AG10803 (cell line): ENCODE measurements at regions not wholly inside any gene's neighbourhood (a gene's known extent, or its start where the extent isn't known, plus 50 kb on each side); places are given as distances from the start of the nearest gene placed in this dataset.
A peak's percentile ranks its signal among the peaks of the same experiment; 100 is the strongest.

ENCODE experiments used
- DNase-seq: peaks from one replicate; pipeline ENCODE4 v3.0.0; 2010; ENCODE audit warnings: low read depth
- H3K4me3 ChIP-seq: 2 replicates; pipeline ENCODE4 v1.5.1; 2011; ENCODE audit warnings: mild to moderate bottlenecking, low read length, control low read depth
- TF ChIP-seq, protein P1 (sequence below): conservative IDR thresholded peaks from 2 replicates; pipeline ENCODE4 v1.5.1; 2011; ENCODE audit warnings: mild to moderate bottlenecking, low read length, control low read depth, inconsistent platforms

DNA sequence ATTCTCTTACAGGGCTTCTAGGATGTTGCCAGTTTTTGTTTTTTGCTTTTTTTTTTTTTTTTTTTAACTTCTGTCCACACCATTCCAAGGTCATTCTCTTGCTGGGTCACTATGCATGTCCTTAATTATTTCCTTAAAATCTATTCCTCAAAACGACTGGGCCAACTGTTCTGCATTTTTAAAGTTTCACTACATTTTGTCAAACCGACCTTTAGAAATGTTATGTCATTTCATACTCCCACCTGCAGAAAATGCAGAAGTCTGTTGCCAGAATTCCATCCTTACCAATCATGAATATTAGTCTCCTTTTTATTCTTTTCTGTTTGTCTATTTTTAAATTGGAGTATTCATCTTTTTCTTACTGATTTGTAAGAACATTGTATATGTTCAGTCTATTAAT lies 295.5 kb downstream of the ZSWIM6 start:
- no peak for DNase-seq
- TF ChIP-seq, protein P1, sequence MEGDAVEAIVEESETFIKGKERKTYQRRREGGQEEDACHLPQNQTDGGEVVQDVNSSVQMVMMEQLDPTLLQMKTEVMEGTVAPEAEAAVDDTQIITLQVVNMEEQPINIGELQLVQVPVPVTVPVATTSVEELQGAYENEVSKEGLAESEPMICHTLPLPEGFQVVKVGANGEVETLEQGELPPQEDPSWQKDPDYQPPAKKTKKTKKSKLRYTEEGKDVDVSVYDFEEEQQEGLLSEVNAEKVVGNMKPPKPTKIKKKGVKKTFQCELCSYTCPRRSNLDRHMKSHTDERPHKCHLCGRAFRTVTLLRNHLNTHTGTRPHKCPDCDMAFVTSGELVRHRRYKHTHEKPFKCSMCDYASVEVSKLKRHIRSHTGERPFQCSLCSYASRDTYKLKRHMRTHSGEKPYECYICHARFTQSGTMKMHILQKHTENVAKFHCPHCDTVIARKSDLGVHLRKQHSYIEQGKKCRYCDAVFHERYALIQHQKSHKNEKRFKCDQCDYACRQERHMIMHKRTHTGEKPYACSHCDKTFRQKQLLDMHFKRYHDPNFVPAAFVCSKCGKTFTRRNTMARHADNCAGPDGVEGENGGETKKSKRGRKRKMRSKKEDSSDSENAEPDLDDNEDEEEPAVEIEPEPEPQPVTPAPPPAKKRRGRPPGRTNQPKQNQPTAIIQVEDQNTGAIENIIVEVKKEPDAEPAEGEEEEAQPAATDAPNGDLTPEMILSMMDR = no peak
- no peak overlapping the region for H3K4me3 ChIP-seq

DNA sequence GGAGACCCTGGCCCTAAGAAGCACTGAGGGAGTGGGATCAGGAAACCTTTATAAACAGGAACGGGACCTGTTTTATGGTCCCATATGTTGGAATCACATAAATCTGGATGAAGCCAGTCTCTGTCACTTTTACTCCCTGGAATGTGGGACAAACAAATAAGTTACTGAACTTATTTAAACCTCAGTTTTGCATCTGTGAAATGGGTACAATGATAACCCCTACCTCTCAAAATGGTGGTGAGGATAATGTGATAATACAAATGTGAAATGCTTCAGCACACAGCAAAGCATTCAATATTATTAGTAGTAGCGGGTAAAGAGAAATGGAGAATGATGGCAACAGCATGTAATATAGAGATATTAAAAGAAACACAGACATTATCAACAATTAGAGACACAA lies 298.9 kb downstream of the ZSWIM6 start:
- TF ChIP-seq, protein P1 = no peak
- H3K4me3 ChIP-seq = no peak overlapping the region
- DNase-seq = no peak

DNA sequence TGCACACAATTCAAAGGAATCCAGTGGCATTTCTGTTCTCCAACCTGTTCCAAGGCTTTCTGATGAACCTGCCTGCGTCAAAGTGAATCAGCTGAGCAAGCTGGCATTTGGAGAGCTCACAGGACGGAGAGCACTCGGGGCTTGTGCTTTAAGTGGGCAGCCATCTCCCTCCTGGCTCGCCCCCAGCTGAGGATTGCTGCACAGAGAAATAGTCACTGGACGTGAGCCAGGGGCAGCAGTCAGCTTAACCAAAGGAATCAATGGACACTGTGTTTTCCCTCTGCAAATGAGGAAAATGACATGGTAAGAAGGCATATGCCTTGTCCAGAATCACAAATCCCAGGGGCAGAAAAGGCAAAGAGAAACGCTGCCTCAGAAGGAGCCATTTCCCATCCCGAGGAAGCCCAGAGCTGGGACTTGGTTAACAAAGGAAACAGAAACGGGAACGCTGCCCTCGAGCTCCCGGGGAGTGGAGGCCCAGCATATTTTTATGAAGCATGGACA lies 299.4 kb downstream of the ZSWIM6 start:
- DNase-seq = peak; percentile 17
- H3K4me3 ChIP-seq = no peak overlapping the region
- TF ChIP-seq, protein P1 = no peak

DNA sequence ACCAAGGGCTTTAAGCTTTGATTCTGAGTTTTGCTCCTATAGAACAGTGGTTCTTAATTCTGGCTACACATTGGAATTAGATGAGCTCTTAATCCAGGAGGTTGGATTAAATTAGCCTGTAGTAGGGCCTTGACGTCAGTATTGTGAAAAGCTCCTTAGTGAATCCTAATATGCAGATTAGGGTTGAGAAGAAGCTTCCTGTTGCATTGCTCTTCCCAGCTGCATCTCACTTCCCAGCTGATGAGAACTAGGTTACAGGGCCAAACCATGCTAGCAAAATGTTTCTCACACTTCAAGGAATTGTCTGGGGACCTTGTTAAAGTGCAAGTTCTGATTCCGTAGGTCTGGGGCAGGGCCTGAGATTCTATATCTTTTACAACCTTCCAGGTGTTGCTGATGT lies 300.0 kb downstream of the ZSWIM6 start:
- DNase-seq = no peak
- no peak overlapping the region for H3K4me3 ChIP-seq
- TF ChIP-seq, protein P1 = no peak

DNA sequence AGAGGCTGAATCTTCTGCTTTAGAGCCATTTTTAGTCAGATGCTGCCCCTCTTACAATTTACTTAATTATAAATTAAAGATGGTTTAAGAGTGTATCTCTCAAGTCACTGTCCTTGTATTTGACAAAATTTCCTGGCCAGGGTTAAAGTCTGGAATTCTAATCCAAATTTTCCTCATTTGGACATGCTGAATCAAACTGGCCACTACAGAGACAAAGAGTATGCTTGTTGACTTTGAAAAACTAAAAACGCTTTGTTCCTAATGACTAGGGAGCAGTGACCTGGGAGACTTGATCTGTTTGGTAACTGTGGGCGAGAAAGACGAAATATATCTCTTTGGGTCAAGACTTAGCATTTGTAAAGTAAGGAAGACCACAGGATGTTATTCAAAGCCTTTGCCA lies 303.2 kb downstream of the ZSWIM6 start:
- TF ChIP-seq, protein P1 = no peak
- H3K4me3 ChIP-seq = no peak overlapping the region
- no peak for DNase-seq

DNA sequence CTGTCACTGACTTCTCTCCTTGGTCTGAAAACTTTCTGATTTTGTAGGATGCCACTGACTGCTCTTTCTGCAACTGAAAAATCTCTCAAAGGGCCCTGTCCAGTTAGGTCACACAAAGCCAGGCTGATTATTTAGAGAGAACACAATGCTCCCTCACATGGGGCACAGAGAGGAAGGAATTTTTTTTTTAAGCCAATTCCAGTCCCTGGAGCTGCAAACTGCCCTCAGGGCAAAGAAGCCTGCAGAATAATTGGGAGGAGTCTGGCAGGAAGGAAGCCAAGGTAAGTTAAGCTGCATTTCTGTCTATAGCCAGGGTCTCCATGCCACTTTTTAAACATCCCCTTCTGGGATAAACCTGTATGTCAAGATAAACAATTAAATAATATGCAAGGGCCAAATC lies 305.5 kb downstream of the ZSWIM6 start:
- TF ChIP-seq, protein P1 = no peak
- no peak overlapping the region for H3K4me3 ChIP-seq
- no peak for DNase-seq

DNA sequence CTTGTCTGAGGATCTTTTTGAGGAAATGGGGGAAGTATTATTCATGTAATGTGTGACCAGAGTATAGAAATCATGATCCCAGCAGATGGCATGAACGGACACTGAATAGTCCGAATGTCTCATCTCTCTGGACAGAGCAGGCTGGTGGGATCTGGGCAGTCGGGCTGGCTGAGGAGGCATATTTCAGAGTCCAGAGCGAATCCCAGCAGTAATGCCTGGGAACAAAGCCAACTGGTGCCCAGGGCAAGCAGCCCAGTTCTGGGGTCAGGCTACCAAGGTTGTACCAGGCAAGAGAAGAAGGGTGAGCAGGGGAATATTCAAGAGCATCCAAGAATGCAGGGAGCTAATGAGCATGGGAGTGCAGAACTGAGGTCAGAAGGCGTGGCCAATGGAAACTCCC lies 306.4 kb downstream of the ZSWIM6 start:
- no peak overlapping the region for H3K4me3 ChIP-seq
- TF ChIP-seq, protein P1 = no peak
- no peak for DNase-seq
